OCI-LY1 (cell line): ENCODE measurements at regions not wholly inside any gene's neighbourhood (a gene's known extent, or its start where the extent isn't known, plus 50 kb on each side); places are given as distances from the start of the nearest gene placed in this dataset.

Experiments used
- H2AFZ ChIP-seq: fragments of 200-600 bp; sonication (generic), shearing (Covaris generic); 2 replicates; pipeline ENCODE4 v1.6.0; 2014; ENCODE audit warnings: antibody characterized with exemption, mild to moderate bottlenecking, low read length
- H3F3A ChIP-seq: fragments of 200-600 bp; sonication (generic), shearing (Covaris generic); 2 replicates; pipeline ENCODE4 v1.6.0; 2014; ENCODE audit warnings: mild to moderate bottlenecking, antibody characterized with exemption, low read length, moderate library complexity; ENCODE audit not compliant: insufficient read depth
- H3K27ac ChIP-seq: fragments of 200-600 bp; sonication (generic); 2 replicates; pipeline ENCODE4 v1.5.1; 2014; ENCODE audit warnings: low read length, mixed run types, mild to moderate bottlenecking, low read depth; ENCODE audit not compliant: poor library complexity, severe bottlenecking
- H3K27me3 ChIP-seq: fragments of 200-600 bp; sonication (generic); 2 replicates; pipeline ENCODE4 v1.6.0; 2014; ENCODE audit warnings: antibody characterized with exemption, mild to moderate bottlenecking, low read length, moderate library complexity; ENCODE audit not compliant: insufficient read depth
- H3K36me3 ChIP-seq: fragments of 200-600 bp; sonication (generic); 2 replicates; pipeline ENCODE4 v1.6.1; 2014; ENCODE audit warnings: mild to moderate bottlenecking, antibody characterized with exemption, low read length, moderate library complexity, mixed read lengths; ENCODE audit not compliant: insufficient read depth
- H3K4me1 ChIP-seq: fragments of 200-600 bp; sonication (generic); 2 replicates; pipeline ENCODE4 v1.5.1; 2014; ENCODE audit warnings: mild to moderate bottlenecking, low read length, moderate library complexity; ENCODE audit not compliant: insufficient read depth, severe bottlenecking
- H3K4me2 ChIP-seq: fragments of 200-600 bp; sonication (generic), shearing (Covaris generic); 2 replicates; pipeline ENCODE4 v1.6.1; 2014; ENCODE audit warnings: low read length
- H3K4me3 ChIP-seq: fragments of 200-600 bp; sonication (generic); 2 replicates; pipeline ENCODE4 v1.5.1; 2014; ENCODE audit warnings: low read length, low read depth, mild to moderate bottlenecking, mixed read lengths; ENCODE audit not compliant: poor library complexity, severe bottlenecking
- H3K79me2 ChIP-seq: fragments of 200-600 bp; shearing (Covaris generic); 2 replicates; pipeline ENCODE4 v1.6.1; 2016; ENCODE audit warnings: mixed run types, low read length, mixed read lengths; ENCODE audit not compliant: insufficient read depth
- H3K9ac ChIP-seq: fragments of 200-600 bp; sonication (generic), shearing (Covaris generic); 2 replicates; pipeline ENCODE4 v1.6.1; 2014; ENCODE audit warnings: mild to moderate bottlenecking, low read length, mixed read lengths
- H3K9me2 ChIP-seq: fragments of 200-600 bp; sonication (generic), shearing (Covaris generic); 2 replicates; pipeline ENCODE4 v1.6.1; 2014; ENCODE audit warnings: low read depth, mild to moderate bottlenecking, low read length, mixed read lengths
- H3K9me3 ChIP-seq: fragments of 200-600 bp; shearing (Covaris generic); 2 replicates; pipeline ENCODE4 v1.6.1; 2014; ENCODE audit warnings: low read length, mixed read lengths
- H4K20me1 ChIP-seq: fragments of 200-600 bp; sonication (generic), shearing (Covaris generic); 2 replicates; pipeline ENCODE4 v1.6.0; 2016; ENCODE audit warnings: mild to moderate bottlenecking, low read length; ENCODE audit not compliant: insufficient read depth
- CTCF ChIP-seq: fragments of 200-600 bp; sonication (generic), shearing (Covaris generic); IDR thresholded peaks from 2 replicates; pipeline ENCODE4 v1.5.1; 2017; ENCODE audit warnings: mild to moderate bottlenecking, antibody characterized with exemption, low read length, moderate library complexity, mixed read lengths
- EZH2 ChIP-seq: fragments of 200-600 bp; sonication (generic), shearing (Covaris generic); IDR thresholded peaks from 2 replicates; pipeline ENCODE4 v1.8.0; 2017; ENCODE audit warnings: borderline replicate concordance, mixed run types, mild to moderate bottlenecking, antibody characterized with exemption, low read length, moderate library complexity, mixed read lengths

- Histone ChIP-seq H3K4me2 (no peak overlapping the region), H3F3A (no peaks in the 10 kb centered on the region), H3K4me3 (no peak overlapping the region), H3K27me3 (no peaks in the 10 kb centered on the region), H2AFZ (no peak overlapping the region), H3K79me2 (no peaks in the 10 kb centered on the region), H3K9ac (no peak overlapping the region), H3K27ac (no peak overlapping the region), H4K20me1 (no peaks in the 10 kb centered on the region), H3K4me1 (no peaks in the 10 kb centered on the region), H3K9me2 (no peaks in the 10 kb centered on the region), H3K9me3 (no peaks in the 10 kb centered on the region), H3K36me3 (no peaks in the 10 kb centered on the region)
- TF ChIP-seq EZH2 (no peak), CTCF (no peak)
Observed at GRCh38 chr5:123748239-123748638, 236.3 kb downstream of the CSNK1G3 start.

- TF ChIP-seq CTCF (no peak), EZH2 (no peak)
- Histone ChIP-seq H3K4me2 (no peak overlapping the region), H3K27ac (no peak overlapping the region), H3K9ac (no peak overlapping the region), H2AFZ (no peak overlapping the region), H3K36me3 (no peaks in the 10 kb centered on the region), H3F3A (no peaks in the 10 kb centered on the region), H3K79me2 (no peaks in the 10 kb centered on the region), H3K4me1 (no peaks in the 10 kb centered on the region), H3K27me3 (no peaks in the 10 kb centered on the region), H4K20me1 (no peaks in the 10 kb centered on the region), H3K9me3 (no peaks in the 10 kb centered on the region), H3K9me2 (no peaks in the 10 kb centered on the region), H3K4me3 (no peak overlapping the region)
Observed at GRCh38 chr5:123746683-123747360, 234.8 kb downstream of the CSNK1G3 start.

- no peaks in the 10 kb centered on the region for H3F3A ChIP-seq
- no peaks in the 10 kb centered on the region for H3K27me3 ChIP-seq
- H4K20me1 ChIP-seq: no peaks in the 10 kb centered on the region
- TF ChIP-seq EZH2: no peak
- no peak for TF ChIP-seq CTCF
- H3K4me2 ChIP-seq: no peak overlapping the region
- H2AFZ ChIP-seq: no peak overlapping the region
- no peaks in the 10 kb centered on the region for H3K36me3 ChIP-seq
- no peaks in the 10 kb centered on the region for H3K9me2 ChIP-seq
- H3K9me3 ChIP-seq: no peaks in the 10 kb centered on the region
- H3K9ac ChIP-seq: no peak overlapping the region
- H3K4me1 ChIP-seq: no peaks in the 10 kb centered on the region
- no peak overlapping the region for H3K27ac ChIP-seq
- no peak overlapping the region for H3K4me3 ChIP-seq
- no peaks in the 10 kb centered on the region for H3K79me2 ChIP-seq
Observed at GRCh38 chr5:123743990-123744583, 232.1 kb downstream of the CSNK1G3 start.
